HG03432 (cell line): ENCODE measurements at regions not wholly inside any gene's neighbourhood (a gene's known extent, or its start where the extent isn't known, plus 50 kb on each side); places are given as distances from the start of the nearest gene placed in this dataset.

ENCODE experiments used
- ATAC-seq: cut with Tn5 transposase; IDR thresholded peaks from one replicate; pipeline ENCODE4 v1.9.1; 2021; ENCODE audit warnings: mild to moderate bottlenecking, moderate library complexity; ENCODE audit not compliant: unreplicated experiment

DNA sequence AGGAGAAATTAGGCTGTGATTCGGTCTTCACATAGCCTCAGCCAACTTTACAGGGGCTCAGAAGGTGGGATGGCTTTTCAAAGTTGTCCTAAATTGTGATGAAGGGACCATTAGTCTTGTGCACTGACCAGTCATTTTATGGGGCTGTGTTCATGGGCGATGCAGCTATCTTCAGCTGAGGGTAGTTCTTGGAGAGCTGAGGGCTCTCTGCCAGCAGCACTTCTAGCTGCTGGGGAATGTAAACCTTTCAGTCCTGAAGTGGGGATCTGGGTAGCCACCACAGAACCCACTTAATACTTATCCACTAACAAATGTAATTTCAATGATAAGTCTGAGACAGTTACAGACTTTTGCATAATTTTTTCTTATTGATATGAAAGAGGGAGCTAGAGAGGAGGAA, 270.6 kb downstream of the AEBP2 start:
- no peak for ATAC-seq

DNA sequence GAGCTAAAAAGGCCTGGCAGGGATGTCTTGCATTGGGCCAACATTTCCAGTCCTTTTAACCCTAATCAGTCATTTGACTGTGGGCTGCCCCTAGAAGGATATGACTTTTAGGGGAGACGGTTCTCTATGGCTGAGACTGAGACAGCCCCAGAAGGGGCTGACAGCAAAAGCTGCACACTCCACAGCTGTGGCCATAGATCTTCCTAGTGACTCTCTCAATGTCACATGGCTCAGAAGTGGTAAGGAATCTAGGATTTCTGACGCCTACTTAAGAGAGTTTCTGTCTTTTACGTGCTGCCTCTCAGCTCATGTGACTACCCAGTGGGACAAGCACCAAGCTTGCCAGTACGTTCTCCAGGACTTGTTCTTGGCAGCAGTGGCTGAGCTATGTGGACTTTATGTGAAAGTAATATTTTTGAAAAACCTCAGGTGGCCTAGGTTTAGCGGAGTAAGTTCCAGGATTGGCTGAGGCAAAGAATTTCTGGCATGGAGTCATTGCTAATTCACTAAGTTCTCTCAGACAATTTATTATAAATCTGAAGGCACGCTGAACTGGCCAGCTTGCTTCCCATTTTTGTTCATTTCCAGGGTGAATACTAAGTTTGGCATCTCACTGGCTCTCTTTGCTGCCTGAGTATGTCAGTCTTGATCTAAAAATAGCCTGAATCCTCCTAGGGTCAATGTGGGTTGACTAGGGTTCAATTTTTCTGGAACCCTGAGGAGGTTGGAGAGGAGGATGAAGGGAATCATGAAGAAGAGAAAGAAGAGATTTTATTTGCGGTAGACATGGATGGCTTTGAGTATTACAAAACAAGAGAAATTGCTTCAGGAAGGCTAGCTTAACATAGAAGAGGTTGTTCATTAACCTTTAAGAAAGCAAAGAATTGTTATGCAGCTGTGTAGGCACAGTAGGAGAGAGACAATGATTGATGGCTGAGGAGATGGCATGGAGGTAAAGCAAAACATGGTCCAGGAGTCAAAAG, 271.8 kb downstream of the AEBP2 start:
- no peak for ATAC-seq

- ATAC-seq = no peak
These were observed 272.7 kb downstream of the AEBP2 start for GRCh38 chr12:19712041-19712440.

DNA sequence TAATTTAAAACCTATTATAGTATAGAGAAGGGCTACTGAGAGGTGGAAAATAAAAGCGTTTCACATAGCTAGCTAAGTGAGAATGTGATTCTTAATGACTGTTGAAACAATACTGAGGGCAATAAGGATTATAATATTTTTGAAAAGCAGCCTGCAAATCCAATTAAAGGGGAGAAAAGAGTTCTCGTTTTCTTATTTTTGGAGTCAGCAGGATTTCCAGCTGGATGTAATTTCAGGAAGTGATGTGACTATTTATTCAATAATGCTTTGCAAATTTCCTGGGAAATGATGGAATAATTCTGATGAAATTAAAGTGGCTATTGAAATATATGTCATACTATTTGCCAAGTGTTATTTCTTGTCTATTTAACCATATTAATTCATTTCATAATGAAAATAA, 279.1 kb downstream of the AEBP2 start:
- no peak for ATAC-seq

DNA sequence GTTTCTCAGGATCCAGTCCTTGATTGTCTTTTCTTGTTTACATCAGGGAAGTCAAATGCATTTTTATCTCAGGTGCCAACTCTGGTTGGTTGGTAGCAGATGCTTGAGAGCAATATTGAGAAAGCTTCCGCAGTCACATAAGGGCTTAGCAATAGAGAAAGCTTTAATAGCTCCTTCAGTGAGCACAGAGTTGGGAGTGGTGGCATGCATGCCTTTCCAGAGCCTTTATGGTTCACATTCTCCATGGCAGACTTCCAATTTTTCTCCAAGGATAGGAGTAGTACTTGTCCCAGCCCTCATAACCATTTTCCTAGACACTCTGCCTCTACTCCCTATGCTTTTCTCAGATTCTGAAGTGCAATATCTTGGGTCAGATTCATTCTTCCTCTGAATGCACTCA, 280.4 kb downstream of the AEBP2 start:
- no peak for ATAC-seq

DNA sequence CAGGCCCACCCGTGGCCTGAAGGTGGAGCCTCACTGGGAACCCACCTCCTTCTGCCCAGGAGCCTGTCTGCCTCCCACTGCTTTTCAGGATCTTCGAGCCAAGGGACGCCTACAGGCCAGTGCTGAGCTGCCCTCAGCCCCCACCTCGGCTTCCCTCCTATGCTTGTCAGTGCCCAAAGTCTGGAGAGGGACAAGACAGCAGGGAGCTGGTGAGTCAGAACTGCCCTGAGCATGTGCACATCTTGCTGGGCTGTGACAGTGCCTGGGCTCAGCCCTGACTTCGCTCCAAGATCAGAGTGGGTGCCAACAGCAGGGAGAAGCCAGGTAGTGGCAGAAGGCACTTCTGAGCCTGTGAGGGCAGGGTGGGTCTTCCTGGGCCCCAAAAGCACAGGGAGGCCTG, 286.8 kb downstream of the AEBP2 start:
- no peak for ATAC-seq

GRCh38 chr12:19726592-19726991, 287.3 kb downstream of the AEBP2 start:
- ATAC-seq = no peak

DNA sequence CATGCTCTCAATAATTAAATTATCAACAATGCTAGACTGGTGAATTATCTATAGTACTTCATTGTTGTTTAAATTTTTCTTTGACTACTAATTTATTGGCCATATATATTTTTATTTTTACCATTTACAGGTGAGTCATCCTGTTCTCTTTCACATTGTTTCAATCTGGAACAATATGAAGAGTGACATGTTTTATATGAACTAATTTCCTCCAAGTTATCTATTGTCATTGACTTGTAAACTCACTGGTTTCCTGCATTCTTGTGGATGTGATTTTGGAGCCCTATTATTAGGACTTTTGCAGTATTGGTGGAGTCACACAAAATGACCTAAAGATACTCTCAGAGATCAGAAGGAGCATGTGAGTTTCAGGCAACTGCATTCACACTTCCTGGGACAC, 297.7 kb downstream of the AEBP2 start:
- ATAC-seq = no peak

DNA sequence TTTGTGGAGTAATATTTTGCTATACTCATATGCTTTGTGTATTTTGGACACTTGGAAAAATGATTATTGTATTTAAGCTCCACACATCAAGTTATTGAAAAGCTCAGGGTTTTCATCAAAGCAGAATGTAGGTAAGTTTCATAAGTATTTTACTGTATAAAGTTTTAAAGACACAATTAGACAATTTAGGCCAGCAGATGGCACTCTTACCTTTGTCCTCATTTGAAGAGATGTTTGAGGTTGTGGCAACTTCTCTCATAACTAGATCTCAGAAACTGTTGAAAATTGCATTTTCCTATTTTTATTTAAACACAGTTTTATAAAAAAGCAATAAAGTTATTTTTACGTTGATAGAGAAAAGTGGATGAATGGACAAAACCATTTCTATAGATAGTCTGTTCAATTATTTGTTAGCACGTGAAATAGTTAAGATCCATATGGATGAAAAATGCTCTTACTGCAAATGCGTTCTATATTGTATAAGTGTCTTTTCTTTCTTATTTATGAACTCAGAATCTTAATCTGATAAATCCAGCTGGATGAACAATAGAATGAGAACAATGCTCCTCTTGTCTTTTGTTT, 300.0 kb downstream of the AEBP2 start:
- ATAC-seq = no peak

GRCh38 chr12:19740472-19741131, 301.3 kb downstream of the AEBP2 start:
- ATAC-seq = no peak

DNA sequence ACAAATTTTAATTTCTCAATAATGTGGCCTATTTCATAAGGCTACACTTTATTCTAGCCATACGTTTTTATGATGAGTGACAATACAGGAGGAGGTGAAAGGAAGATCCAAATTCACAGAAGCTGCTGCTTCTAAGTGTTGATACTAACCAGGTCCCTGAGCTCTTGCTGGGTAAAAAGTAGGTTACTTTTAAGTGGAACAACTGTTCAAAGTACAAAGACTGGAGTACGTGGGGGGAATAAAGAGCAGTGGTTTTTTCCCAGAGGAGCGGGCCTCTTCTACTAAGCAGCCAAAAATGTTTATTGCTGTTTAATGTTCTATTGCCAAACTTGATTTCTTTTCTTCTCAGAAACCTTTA, 301.8 kb downstream of the AEBP2 start:
- ATAC-seq = no peak

GRCh38 chr12:19744705-19745218, 305.5 kb downstream of the AEBP2 start:
- no peak for ATAC-seq

DNA sequence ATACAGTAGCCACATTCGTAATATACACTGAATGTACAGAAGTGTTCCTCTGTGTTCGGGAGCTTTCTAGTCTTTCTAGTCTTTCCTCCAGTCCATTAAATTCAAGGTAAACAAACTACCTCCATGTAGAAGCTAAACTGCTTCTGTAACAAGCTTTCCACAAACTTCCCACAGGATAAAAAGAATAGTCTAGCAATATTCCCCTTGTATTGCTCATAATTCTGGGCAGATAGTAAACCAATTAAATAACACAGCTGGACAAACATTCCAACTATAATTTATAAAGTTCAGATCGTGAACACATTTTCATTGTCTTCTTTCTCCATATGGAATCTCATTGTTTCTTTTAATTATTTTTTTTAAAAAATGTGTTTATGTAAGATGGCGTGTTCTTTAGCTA, 307.2 kb downstream of the AEBP2 start:
- no peak for ATAC-seq

- ATAC-seq = no peak
These were observed 310.7 kb downstream of the AEBP2 start for GRCh38 chr12:19749906-19750574.

GRCh38 chr12:19751078-19751477, 311.8 kb downstream of the AEBP2 start:
- ATAC-seq = no peak

- no peak for ATAC-seq
These were observed 313.4 kb downstream of the AEBP2 start for GRCh38 chr12:19752712-19753111.

DNA sequence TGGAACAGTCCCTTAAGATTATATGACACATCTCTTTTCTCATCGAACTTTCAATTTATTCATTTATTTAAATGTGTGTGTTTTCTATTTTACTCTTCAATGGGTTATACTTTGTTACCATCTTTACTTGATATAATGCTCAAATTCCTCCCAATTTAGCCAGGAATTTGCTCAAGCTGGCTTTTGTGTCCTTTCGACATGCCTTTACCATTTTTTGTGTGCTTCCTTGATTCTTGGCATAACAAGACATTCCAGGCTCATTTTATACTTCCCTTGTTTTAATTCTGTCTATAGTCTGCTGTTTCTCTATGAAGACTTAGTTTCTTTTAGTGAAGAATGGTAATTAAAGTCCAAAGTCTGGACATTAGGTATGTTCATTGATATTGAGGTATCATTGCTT, 315.8 kb downstream of the AEBP2 start:
- no peak for ATAC-seq

DNA sequence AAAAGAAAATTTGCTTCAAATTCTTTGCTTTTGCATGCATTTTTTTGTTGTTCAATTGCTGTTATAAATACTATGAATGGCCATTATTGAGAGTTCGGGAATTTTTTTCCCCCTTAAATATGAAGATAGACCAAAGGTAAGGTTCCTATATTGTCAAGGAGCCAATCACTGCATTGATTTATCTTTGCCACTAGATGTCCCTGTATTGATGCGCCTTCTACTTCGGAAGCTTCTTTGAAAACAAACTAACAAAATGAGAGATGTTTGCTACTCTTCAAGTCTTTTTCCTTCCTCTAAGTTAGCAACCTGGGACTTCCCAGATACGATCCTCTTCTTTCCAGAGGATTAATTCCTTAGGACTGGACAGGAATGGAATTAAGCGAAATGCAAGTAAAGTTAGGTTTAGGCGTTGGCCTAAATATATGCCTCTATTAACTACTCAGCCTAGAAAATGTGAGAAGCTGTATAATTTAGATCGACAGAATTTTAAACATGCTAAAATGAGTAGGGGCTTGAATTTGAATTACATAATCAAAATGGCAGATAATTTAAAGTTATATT, 318.1 kb downstream of the AEBP2 start:
- ATAC-seq = peak; percentile 75

GRCh38 chr12:19759227-19759626, 319.9 kb downstream of the AEBP2 start:
- no peak for ATAC-seq

DNA sequence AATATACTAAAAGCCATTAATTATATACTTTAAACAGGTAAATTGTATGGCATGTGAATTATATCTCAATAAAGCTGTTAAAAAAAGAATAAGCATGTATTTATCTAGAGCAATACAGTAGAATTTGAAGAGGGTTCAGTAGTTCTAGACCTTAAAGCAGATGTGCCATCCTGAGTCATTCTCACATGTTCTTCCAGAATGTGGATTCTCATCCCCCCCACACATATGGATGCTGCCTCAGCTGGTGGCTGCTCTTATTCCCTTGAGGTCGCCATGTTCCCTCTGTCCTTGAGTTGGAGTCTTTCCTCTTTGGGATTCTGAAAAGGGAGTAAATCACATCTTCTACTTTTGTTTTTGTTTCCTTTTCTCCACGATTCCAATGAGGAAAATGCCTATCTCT, 321.3 kb downstream of the AEBP2 start:
- ATAC-seq = no peak

GRCh38 chr12:19761463-19761862, 322.2 kb downstream of the AEBP2 start:
- ATAC-seq = no peak
